SK-N-SH treated with all-trans-retinoic acid at 6 μM for 48 hours (cell line): ENCODE measurements at regions not wholly inside any gene's neighbourhood (a gene's known extent, or its start where the extent isn't known, plus 50 kb on each side); places are given as distances from the start of the nearest gene placed in this dataset.

Experiments
- ATAC-seq: fragments of 200-7000 bp; cut with Tn5 transposase; 3 replicates; pipeline ENCODE4 v1.9.1; 2020; ENCODE audit warnings: mild to moderate bottlenecking, moderate library complexity
- ARNTL ChIP-seq: fragments of 450-650 bp; formaldehyde crosslinking; IDR thresholded peaks from 2 replicates; pipeline ENCODE4 v1.5.0; 2020; ENCODE audit warnings: low read depth, mild to moderate bottlenecking, moderate library complexity, borderline replicate concordance
- BACH2 ChIP-seq: fragments of 250-450 bp; sonication (Bioruptor Pico); IDR thresholded peaks from 2 replicates; pipeline ENCODE4 v1.9.0; 2021; ENCODE audit warnings: mild to moderate bottlenecking, borderline replicate concordance
- CSDC2 ChIP-seq: fragments of 250-450 bp; sonication (Bioruptor Pico); IDR thresholded peaks from 2 replicates; pipeline ENCODE4 v1.5.0; 2020; ENCODE audit warnings: mild to moderate bottlenecking, moderate library complexity
- ESRRG ChIP-seq: fragments of 250-450 bp; sonication (Bioruptor Pico); IDR thresholded peaks from 2 replicates; pipeline ENCODE4 v1.6.1; 2021; ENCODE audit warnings: mild to moderate bottlenecking
- GLIS3 ChIP-seq: fragments of 250-450 bp; sonication (Bioruptor Pico); IDR thresholded peaks from 2 replicates; pipeline ENCODE4 v1.5.0; 2020; ENCODE audit warnings: mild to moderate bottlenecking, moderate library complexity
- ISL1 ChIP-seq: fragments of 250-450 bp; sonication (Bioruptor Pico); IDR thresholded peaks from 2 replicates; pipeline ENCODE4 v2.1.2; 2022; ENCODE audit warnings: mild to moderate bottlenecking, moderate library complexity
- OSR1 ChIP-seq: fragments of 250-450 bp; sonication (Bioruptor Pico); IDR thresholded peaks from 2 replicates; pipeline ENCODE4 v1.8.0; 2022; ENCODE audit warnings: moderate library complexity, mild to moderate bottlenecking, inconsistent platforms
- PPARA ChIP-seq: fragments of 250-450 bp; sonication (Bioruptor Pico); IDR thresholded peaks from 2 replicates; pipeline ENCODE4 v1.5.0; 2020; ENCODE audit warnings: mild to moderate bottlenecking, borderline replicate concordance
- RARB ChIP-seq: fragments of 250-450 bp; sonication (Bioruptor Pico); IDR thresholded peaks from 2 replicates; pipeline ENCODE4 v1.8.0; 2021; ENCODE audit warnings: mild to moderate bottlenecking, moderate library complexity
- SNAI2 ChIP-seq: fragments of 250-450 bp; sonication (Bioruptor Pico); IDR thresholded peaks from 2 replicates; pipeline ENCODE4 v1.5.0; 2020; ENCODE audit warnings: mild to moderate bottlenecking, moderate library complexity
- TCF4 ChIP-seq: fragments of 250-450 bp; sonication (Bioruptor Pico); IDR thresholded peaks from 2 replicates; pipeline ENCODE4 v1.8.0; 2021; ENCODE audit warnings: mild to moderate bottlenecking, moderate library complexity, borderline replicate concordance
- TOX ChIP-seq: fragments of 250-450 bp; sonication (Bioruptor Pico); IDR thresholded peaks from 2 replicates; pipeline ENCODE4 v1.8.0; 2021; ENCODE audit warnings: mild to moderate bottlenecking, moderate library complexity, borderline replicate concordance
- ZC3H10 ChIP-seq: fragments of 250-450 bp; sonication (Bioruptor Pico); IDR thresholded peaks from 2 replicates; pipeline ENCODE4 v1.5.1; 2021; ENCODE audit warnings: mild to moderate bottlenecking, moderate library complexity
- ZFP3 ChIP-seq: fragments of 250-450 bp; sonication (Bioruptor Pico); IDR thresholded peaks from 2 replicates; pipeline ENCODE4 v1.5.0; 2020; ENCODE audit warnings: mild to moderate bottlenecking, moderate library complexity
- ZFP30 ChIP-seq: fragments of 450-650 bp; formaldehyde crosslinking; IDR thresholded peaks from 2 replicates; pipeline ENCODE4 v1.5.0; 2022; ENCODE audit warnings: mild to moderate bottlenecking, moderate library complexity
- ZNF565 ChIP-seq: fragments of 450-650 bp; formaldehyde crosslinking; conservative IDR thresholded peaks from 2 replicates; pipeline ENCODE4 v1.5.0; 2020; ENCODE audit warnings: low read depth, mild to moderate bottlenecking, moderate library complexity
- ZNF70 ChIP-seq: fragments of 450-650 bp; formaldehyde crosslinking; IDR thresholded peaks from 2 replicates; pipeline ENCODE4 v1.5.0; 2020; ENCODE audit warnings: mild to moderate bottlenecking, moderate library complexity
- ZNF8 ChIP-seq: fragments of 450-650 bp; formaldehyde crosslinking; IDR thresholded peaks from 2 replicates; pipeline ENCODE4 v1.5.0; 2020; ENCODE audit warnings: mild to moderate bottlenecking, moderate library complexity
- TF ChIP-seq, protein P1 (sequence below): fragments of 250-450 bp; sonication (Bioruptor Pico); IDR thresholded peaks from 2 replicates; pipeline ENCODE4 v1.8.0; 2021; ENCODE audit warnings: low read depth, mild to moderate bottlenecking, moderate library complexity, borderline replicate concordance
- TF ChIP-seq, protein P2 (sequence below): fragments of 250-450 bp; sonication (Bioruptor Pico); IDR thresholded peaks from 2 replicates; pipeline ENCODE4 v1.5.0; 2020; ENCODE audit warnings: mild to moderate bottlenecking, moderate library complexity
- TF ChIP-seq, protein P3 (sequence below): fragments of 250-450 bp; sonication (Bioruptor Pico); IDR thresholded peaks from 2 replicates; pipeline ENCODE4 v1.5.1; 2020; ENCODE audit warnings: low read depth, mild to moderate bottlenecking, moderate library complexity
- TF ChIP-seq, protein P4 (sequence below): fragments of 250-450 bp; sonication (Bioruptor Pico); IDR thresholded peaks from 2 replicates; pipeline ENCODE4 v1.8.0; 2020; ENCODE audit warnings: mild to moderate bottlenecking, moderate library complexity, borderline replicate concordance

DNA sequence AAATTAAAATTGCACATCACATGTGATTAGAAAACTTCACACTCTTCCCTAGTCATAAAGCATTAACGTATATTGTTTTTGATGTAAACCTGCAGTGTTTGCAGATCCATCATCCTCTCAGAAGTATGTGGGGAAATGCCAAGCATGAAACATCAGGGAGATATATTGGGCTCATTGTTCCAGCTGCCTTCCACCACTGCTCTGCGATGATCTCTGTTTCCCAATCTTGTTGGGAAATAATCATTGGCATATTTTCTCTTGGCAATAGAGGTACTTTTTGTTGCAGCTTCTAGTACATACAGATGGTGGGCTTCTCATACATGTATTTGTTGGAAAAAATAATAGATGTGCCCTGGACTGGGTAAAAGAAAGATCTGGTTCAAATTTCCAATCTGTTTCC lies 466.3 kb upstream of the HS3ST1 start:
- TF ChIP-seq ZC3H10 (CRISPR knock-in tag) (no peak), TCF4 (CRISPR knock-in tag) (no peak), GLIS3 (no peak), TOX (CRISPR knock-in tag) (no peak), ESRRG (no peak), OSR1 (CRISPR knock-in tag) (no peak), ARNTL (CRISPR knock-in tag) (no peak), BACH2 (CRISPR knock-in tag) (no peak), ZFP3 (CRISPR knock-in tag) (no peak), PPARA (CRISPR knock-in tag) (no peak)
- TF ChIP-seq, protein P1, sequence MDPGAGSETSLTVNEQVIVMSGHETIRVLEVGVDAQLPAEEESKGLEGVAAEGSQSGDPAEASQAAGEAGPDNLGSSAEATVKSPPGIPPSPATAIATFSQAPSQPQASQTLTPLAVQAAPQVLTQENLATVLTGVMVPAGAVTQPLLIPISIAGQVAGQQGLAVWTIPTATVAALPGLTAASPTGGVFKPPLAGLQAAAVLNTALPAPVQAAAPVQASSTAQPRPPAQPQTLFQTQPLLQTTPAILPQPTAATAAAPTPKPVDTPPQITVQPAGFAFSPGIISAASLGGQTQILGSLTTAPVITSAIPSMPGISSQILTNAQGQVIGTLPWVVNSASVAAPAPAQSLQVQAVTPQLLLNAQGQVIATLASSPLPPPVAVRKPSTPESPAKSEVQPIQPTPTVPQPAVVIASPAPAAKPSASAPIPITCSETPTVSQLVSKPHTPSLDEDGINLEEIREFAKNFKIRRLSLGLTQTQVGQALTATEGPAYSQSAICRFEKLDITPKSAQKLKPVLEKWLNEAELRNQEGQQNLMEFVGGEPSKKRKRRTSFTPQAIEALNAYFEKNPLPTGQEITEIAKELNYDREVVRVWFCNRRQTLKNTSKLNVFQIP (CRISPR knock-in tag), result no peak
- TF ChIP-seq, protein P2, sequence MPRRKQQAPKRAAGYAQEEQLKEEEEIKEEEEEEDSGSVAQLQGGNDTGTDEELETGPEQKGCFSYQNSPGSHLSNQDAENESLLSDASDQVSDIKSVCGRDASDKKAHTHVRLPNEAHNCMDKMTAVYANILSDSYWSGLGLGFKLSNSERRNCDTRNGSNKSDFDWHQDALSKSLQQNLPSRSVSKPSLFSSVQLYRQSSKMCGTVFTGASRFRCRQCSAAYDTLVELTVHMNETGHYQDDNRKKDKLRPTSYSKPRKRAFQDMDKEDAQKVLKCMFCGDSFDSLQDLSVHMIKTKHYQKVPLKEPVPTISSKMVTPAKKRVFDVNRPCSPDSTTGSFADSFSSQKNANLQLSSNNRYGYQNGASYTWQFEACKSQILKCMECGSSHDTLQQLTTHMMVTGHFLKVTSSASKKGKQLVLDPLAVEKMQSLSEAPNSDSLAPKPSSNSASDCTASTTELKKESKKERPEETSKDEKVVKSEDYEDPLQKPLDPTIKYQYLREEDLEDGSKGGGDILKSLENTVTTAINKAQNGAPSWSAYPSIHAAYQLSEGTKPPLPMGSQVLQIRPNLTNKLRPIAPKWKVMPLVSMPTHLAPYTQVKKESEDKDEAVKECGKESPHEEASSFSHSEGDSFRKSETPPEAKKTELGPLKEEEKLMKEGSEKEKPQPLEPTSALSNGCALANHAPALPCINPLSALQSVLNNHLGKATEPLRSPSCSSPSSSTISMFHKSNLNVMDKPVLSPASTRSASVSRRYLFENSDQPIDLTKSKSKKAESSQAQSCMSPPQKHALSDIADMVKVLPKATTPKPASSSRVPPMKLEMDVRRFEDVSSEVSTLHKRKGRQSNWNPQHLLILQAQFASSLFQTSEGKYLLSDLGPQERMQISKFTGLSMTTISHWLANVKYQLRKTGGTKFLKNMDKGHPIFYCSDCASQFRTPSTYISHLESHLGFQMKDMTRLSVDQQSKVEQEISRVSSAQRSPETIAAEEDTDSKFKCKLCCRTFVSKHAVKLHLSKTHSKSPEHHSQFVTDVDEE (CRISPR knock-in tag), result no peak
- ATAC-seq, result no peak

DNA sequence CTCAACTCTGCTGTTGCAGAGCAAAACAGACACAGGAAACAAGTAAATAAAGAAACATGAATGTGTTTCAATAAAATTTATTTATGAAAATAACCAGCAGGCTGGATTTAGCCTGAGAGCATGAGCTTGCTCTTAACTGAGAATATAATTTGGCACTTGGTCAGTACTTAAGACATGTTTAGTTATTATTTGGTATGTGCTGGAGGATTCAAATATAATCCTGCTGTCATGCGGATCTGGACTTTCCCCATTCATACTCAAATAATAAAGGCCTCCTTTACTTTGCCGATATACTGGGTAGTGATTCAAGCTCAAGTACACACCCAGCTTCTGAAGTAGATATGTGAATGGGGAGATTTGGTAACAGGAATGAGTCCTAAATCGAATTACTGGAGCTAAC lies 465.5 kb upstream of the HS3ST1 start:
- no peak for ATAC-seq
- TF ChIP-seq ZFP3 (CRISPR knock-in tag), result no peak
- no peak for TF ChIP-seq SNAI2
- TF ChIP-seq, protein P3, sequence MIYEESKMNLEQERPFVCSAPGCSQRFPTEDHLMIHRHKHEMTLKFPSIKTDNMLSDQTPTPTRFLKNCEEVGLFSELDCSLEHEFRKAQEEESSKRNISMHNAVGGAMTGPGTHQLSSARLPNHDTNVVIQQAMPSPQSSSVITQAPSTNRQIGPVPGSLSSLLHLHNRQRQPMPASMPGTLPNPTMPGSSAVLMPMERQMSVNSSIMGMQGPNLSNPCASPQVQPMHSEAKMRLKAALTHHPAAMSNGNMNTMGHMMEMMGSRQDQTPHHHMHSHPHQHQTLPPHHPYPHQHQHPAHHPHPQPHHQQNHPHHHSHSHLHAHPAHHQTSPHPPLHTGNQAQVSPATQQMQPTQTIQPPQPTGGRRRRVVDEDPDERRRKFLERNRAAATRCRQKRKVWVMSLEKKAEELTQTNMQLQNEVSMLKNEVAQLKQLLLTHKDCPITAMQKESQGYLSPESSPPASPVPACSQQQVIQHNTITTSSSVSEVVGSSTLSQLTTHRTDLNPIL, result no peak
- TF ChIP-seq OSR1 (CRISPR knock-in tag), result no peak
- no peak for TF ChIP-seq CSDC2 (CRISPR knock-in tag)
- TF ChIP-seq ISL1 (CRISPR knock-in tag), result no peak
- no peak for TF ChIP-seq ZFP30 (CRISPR knock-in tag)
- TF ChIP-seq, protein P1 (CRISPR knock-in tag), result no peak
- TF ChIP-seq ZNF8 (CRISPR knock-in tag), result no peak
- TF ChIP-seq, all 23 proteins: peak for 0

DNA sequence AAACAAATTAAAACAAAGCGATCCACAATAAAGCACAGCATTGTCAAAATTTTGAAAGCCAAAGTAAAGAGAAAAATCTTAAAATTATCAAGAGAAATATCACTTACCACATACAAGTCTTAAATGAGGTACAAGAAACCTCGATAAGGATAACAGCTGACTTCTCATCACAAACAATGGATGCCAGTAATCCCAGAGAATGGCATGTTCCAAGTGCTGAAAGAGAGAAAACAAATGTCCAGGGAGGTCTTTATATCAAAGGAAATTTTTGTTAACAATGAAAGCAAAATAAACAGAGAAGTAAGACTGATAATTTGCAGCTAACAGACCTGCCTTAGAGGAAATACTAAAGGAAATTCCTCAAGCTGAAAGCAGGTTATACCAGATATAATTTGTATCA lies 460.4 kb upstream of the HS3ST1 start:
- TF ChIP-seq ZFP30 (CRISPR knock-in tag) (no peak), ZNF70 (no peak), TCF4 (CRISPR knock-in tag) (no peak), GLIS3 (no peak), RARB (CRISPR knock-in tag) (no peak), ZNF565 (CRISPR knock-in tag) (no peak), ISL1 (CRISPR knock-in tag) (no peak), ZNF8 (CRISPR knock-in tag) (no peak), ZC3H10 (CRISPR knock-in tag) (no peak), CSDC2 (CRISPR knock-in tag) (no peak), OSR1 (CRISPR knock-in tag) (no peak), PPARA (CRISPR knock-in tag) (no peak), ARNTL (CRISPR knock-in tag) (no peak), ZFP3 (CRISPR knock-in tag) (no peak), BACH2 (CRISPR knock-in tag) (no peak), ESRRG (no peak)
- TF ChIP-seq, protein P2 (CRISPR knock-in tag), result no peak
- TF ChIP-seq, protein P3, result no peak
- TF ChIP-seq, protein P4, sequence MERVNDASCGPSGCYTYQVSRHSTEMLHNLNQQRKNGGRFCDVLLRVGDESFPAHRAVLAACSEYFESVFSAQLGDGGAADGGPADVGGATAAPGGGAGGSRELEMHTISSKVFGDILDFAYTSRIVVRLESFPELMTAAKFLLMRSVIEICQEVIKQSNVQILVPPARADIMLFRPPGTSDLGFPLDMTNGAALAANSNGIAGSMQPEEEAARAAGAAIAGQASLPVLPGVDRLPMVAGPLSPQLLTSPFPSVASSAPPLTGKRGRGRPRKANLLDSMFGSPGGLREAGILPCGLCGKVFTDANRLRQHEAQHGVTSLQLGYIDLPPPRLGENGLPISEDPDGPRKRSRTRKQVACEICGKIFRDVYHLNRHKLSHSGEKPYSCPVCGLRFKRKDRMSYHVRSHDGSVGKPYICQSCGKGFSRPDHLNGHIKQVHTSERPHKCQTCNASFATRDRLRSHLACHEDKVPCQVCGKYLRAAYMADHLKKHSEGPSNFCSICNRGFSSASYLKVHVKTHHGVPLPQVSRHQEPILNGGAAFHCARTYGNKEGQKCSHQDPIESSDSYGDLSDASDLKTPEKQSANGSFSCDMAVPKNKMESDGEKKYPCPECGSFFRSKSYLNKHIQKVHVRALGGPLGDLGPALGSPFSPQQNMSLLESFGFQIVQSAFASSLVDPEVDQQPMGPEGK (CRISPR knock-in tag), result no peak
- TF ChIP-seq, all 23 proteins: peak for 0
- ATAC-seq, result no peak
